ENCODE measurements at regions not wholly inside any gene's neighbourhood (a gene's known extent, or its start where the extent isn't known, plus 50 kb on each side); places are given as distances from the start of the nearest gene placed in this dataset.
"Not testable (repeated sequence)": the region's sequence is repeated elsewhere in the genome, so short reads cannot be mapped to it uniquely, and the experiment has no call there.

GRCh38 chr3:110894574-110894973 is 177.0 kb upstream of the NECTIN3 start:
- no peak for DNase-seq (ENCODE audit: low read depth)

GRCh38 chr3:110895054-110895453 is 176.6 kb upstream of the NECTIN3 start:
- no peak for DNase-seq (ENCODE audit: low read depth)

GRCh38 chr3:110897046-110897445 is 174.6 kb upstream of the NECTIN3 start:
- DNase-seq (ENCODE audit: low read depth), result no peak

GRCh38 chr3:110900576-110900975 is 171.0 kb upstream of the NECTIN3 start:
- DNase-seq (ENCODE audit: low read depth), result no peak

- no peak for DNase-seq (ENCODE audit: low read depth)
Observed at GRCh38 chr3:110901536-110901935, 170.1 kb upstream of the NECTIN3 start.

- DNase-seq (ENCODE audit: low read depth), result no peak
Observed at GRCh38 chr3:110902453-110903085, 169.0 kb upstream of the NECTIN3 start.

- no peak for DNase-seq (ENCODE audit: low read depth)
Observed at GRCh38 chr3:110903771-110904519, 167.7 kb upstream of the NECTIN3 start.

- DNase-seq (ENCODE audit: low read depth), result no peak
Observed at GRCh38 chr3:110904520-110904890, 167.1 kb upstream of the NECTIN3 start.

GRCh38 chr3:110905121-110905520 is 166.5 kb upstream of the NECTIN3 start:
- DNase-seq (ENCODE audit: low read depth), result no peak

- DNase-seq (ENCODE audit: low read depth), result no peak
Observed at GRCh38 chr3:110909839-110910238, 161.8 kb upstream of the NECTIN3 start.

GRCh38 chr3:110910346-110910955 is 161.2 kb upstream of the NECTIN3 start:
- DNase-seq (ENCODE audit: low read depth), result no peak

GRCh38 chr3:110918963-110919362 is 152.7 kb upstream of the NECTIN3 start:
- DNase-seq (ENCODE audit: low read depth), result no peak

- DNase-seq (ENCODE audit: low read depth), result no peak
Observed at GRCh38 chr3:110925798-110926197, 145.8 kb upstream of the NECTIN3 start.

- DNase-seq (ENCODE audit: low read depth), result no peak
Observed at GRCh38 chr3:110928016-110928662, 143.5 kb upstream of the NECTIN3 start.

GRCh38 chr3:110929816-110930215 is 141.8 kb upstream of the NECTIN3 start:
- no peak for DNase-seq (ENCODE audit: low read depth)

- DNase-seq (ENCODE audit: low read depth), result no peak
Observed at GRCh38 chr3:110932567-110932966, 139.0 kb upstream of the NECTIN3 start.

GRCh38 chr3:110933821-110934426 is 137.7 kb upstream of the NECTIN3 start:
- no peak for DNase-seq (ENCODE audit: low read depth)

- DNase-seq (ENCODE audit: low read depth), result no peak
Observed at GRCh38 chr3:110938629-110939028, 133.0 kb upstream of the NECTIN3 start.

- DNase-seq (ENCODE audit: low read depth), result no peak
Observed at GRCh38 chr3:110940055-110940454, 131.6 kb upstream of the NECTIN3 start.

GRCh38 chr3:110944782-110945181 is 126.8 kb upstream of the NECTIN3 start:
- DNase-seq (ENCODE audit: low read depth), result no peak

GRCh38 chr3:110946810-110947209 is 124.8 kb upstream of the NECTIN3 start:
- DNase-seq (ENCODE audit: low read depth), result no peak

GRCh38 chr3:110949194-110949593 is 122.4 kb upstream of the NECTIN3 start:
- DNase-seq (ENCODE audit: low read depth), result not testable (repeated sequence)
